T-helper 2 cell treated with Interferon-gamma antibody and Interleukin-4, amounts not matched to agents 5 μg/mL and 100 μg/mL, for 36 hours (primary cell): ENCODE measurements at regions not wholly inside any gene's neighbourhood (a gene's known extent, or its start where the extent isn't known, plus 50 kb on each side); places are given as distances from the start of the nearest gene placed in this dataset.

Experiments used
- DNase-seq: peaks from one replicate; pipeline ENCODE4 v3.0.0; 2021; ENCODE audit warnings: low spot score
- H3K27ac Mint-ChIP-seq: one replicate; pipeline ENCODE4 v1.8.0; 2021; ENCODE audit warnings: mild to moderate bottlenecking, mixed read lengths
- H3K27me3 Mint-ChIP-seq: one replicate; pipeline ENCODE4 v1.8.0; 2021; ENCODE audit warnings: low read depth, mixed read lengths
- H3K36me3 Mint-ChIP-seq: one replicate; pipeline ENCODE4 v1.8.0; 2021; ENCODE audit warnings: low read depth, mixed read lengths
- H3K4me1 Mint-ChIP-seq: one replicate; pipeline ENCODE4 v1.8.0; 2021; ENCODE audit warnings: low read depth, mixed read lengths
- H3K4me3 Mint-ChIP-seq: one replicate; pipeline ENCODE4 v1.8.0; 2022; ENCODE audit warnings: mild to moderate bottlenecking, moderate library complexity, mixed read lengths
- H3K9me3 Mint-ChIP-seq: one replicate; pipeline ENCODE4 v1.8.0; 2021; ENCODE audit warnings: mixed read lengths

DNA sequence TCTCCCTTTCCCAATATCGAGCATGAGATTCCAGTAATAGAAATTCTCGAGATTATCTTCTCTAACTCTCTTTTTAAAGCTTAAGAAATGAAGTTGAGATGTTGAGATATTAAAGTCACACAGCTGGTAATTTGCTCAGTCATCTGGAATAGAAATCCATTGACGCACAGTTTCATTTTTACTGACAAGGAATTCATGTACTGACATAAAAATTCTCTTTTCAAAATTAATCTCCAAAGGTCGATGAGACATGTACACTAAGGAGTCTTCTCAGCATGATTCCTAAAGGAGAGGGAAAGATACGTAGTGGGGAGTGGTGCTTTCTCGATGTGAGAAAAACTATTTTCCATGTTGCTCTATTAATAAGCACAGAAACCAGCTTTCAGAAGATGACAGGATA lies 1639.5 kb upstream of the MIR17HG start:
- peaks cover 39% of the 10 kb centered on the region for H3K9me3 Mint-ChIP-seq
- H3K27me3 Mint-ChIP-seq, result no peaks in the 10 kb centered on the region
- H3K4me3 Mint-ChIP-seq, result no peak overlapping the region
- no peaks in the 10 kb centered on the region for H3K4me1 Mint-ChIP-seq
- no peak for DNase-seq
- no peak overlapping the region for H3K27ac Mint-ChIP-seq
- no peaks in the 10 kb centered on the region for H3K36me3 Mint-ChIP-seq

DNA sequence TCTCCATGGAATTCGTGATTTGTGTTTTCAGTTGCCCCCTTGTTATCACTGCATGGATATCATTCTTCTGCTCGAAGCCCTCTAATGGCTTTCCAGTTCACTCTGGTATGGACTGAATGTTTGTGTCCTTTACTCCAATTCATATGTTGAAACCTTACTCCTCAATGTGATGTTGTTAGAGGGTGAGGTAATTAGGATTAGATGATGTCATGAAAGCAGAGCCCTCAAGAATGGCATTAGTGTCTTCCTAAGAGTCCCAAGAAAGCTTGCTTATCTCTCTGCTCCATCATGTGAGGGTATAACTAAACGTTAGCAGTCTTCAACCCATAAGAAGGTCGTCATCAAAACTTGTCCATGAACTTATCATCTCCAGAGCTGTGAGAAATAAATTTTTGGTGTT lies 1626.3 kb upstream of the MIR17HG start:
- no peaks in the 10 kb centered on the region for H3K27me3 Mint-ChIP-seq
- H3K27ac Mint-ChIP-seq, result no peak overlapping the region
- DNase-seq, result no peak
- H3K36me3 Mint-ChIP-seq, result no peaks in the 10 kb centered on the region
- peaks cover 60% of the 10 kb centered on the region for H3K9me3 Mint-ChIP-seq
- H3K4me1 Mint-ChIP-seq, result no peaks in the 10 kb centered on the region
- H3K4me3 Mint-ChIP-seq, result no peak overlapping the region

DNA sequence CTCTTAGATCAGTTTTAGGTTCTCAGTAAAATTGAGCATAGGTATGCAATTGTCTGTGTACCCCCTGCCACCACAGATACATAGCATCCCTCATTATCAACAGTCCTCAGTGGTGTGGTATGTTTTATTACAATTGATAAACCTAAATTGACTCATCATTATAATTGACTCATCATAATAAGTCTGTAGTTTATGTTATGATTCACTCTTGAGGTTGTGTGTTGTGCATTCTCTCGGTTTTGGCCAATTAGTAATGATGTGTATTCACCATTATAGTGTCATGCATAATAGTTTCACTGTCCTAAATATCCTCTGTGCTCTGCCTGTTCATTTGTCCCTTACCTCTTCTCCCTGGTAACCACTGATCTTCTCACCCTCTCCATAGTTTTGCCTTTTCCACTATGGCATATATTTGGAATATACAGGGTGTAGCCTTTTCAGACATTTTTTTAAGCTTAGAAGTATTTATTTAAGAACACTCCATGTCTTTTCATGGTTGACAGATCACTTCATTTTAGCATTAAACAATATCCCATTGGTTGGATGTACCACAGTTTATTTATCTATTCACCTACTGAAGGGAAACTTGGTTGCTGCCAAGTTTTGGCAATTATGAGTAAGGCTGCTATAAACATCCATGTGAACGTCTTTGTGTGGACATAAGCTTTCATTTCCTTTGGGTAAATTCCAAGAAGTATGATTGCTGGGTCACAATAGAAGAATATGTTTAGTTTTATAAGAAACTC lies 1620.6 kb upstream of the MIR17HG start:
- DNase-seq, result no peak
- Mint-ChIP-seq H3K27ac (no peak overlapping the region), H3K36me3 (no peaks in the 10 kb centered on the region), H3K4me3 (no peak overlapping the region), H3K27me3 (no peaks in the 10 kb centered on the region), H3K4me1 (no peaks in the 10 kb centered on the region), H3K9me3 (peaks cover 43% of the 10 kb centered on the region)

DNA sequence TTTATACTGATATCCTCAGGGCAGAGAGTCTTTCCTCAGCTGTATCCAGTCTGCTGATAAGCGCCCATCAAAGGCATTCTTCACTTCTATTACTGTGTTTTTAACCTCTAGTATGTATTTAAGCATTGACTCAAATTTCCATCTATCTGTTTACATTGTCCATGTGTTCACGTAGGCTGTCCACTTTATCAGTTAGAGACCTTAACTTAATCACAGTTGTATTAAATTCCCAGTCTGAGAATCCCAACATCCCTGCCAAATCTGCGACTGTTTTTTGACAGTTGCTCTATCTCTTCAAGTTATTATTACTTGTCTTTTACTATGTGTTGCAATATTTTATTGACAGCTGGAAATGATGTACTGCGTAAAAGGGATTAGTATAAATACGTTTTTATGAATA lies 1613.7 kb upstream of the MIR17HG start:
- Mint-ChIP-seq H3K27me3 (no peaks in the 10 kb centered on the region), H3K9me3 (peaks cover 38% of the 10 kb centered on the region), H3K27ac (no peak overlapping the region), H3K4me3 (no peak overlapping the region), H3K36me3 (no peaks in the 10 kb centered on the region), H3K4me1 (no peaks in the 10 kb centered on the region)
- DNase-seq, result no peak

DNA sequence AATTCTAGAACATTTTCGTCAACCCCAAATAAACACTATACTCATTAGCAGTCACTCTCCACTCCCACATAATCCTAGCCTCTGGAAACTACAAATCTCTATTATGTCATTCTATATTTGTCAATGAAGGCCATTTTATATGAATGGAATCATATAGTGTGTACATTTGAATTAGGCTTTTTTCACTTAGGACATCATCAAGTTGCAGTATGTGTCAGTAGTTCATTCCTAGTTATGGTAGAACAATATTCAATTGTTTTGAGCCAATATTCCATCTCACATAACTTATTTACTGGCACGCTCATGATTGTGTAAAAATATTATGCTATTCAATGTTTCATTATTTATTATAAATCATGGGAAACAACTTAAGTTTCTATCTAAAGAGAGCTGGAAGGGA lies 1610.4 kb upstream of the MIR17HG start:
- H3K27me3 Mint-ChIP-seq, result no peaks in the 10 kb centered on the region
- H3K4me3 Mint-ChIP-seq, result no peak overlapping the region
- H3K27ac Mint-ChIP-seq, result no peak overlapping the region
- H3K36me3 Mint-ChIP-seq, result no peaks in the 10 kb centered on the region
- DNase-seq, result no peak
- no peaks in the 10 kb centered on the region for H3K4me1 Mint-ChIP-seq
- H3K9me3 Mint-ChIP-seq, result peaks cover 34% of the 10 kb centered on the region

DNA sequence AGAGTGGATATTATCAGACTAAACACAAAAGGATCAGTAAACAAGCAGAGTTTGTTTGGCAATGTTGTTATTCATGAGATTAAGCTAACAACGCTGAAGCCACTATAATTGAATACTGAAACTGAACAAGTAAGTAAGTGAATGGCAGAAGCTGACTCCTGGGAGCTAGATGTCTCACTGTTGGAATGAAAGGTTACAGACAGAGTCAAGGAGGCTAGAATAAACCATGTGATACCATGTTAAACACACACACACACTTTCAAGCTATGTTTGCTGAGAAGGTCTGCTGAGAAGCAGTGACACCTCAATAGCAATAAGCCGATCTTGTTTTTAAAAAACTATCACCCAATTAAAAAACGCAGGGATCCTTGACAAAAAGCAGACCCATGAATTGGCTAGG lies 1609.4 kb upstream of the MIR17HG start:
- Mint-ChIP-seq H3K27ac (no peak overlapping the region), H3K4me1 (no peaks in the 10 kb centered on the region), H3K27me3 (no peaks in the 10 kb centered on the region), H3K9me3 (peaks cover 31% of the 10 kb centered on the region), H3K4me3 (no peak overlapping the region), H3K36me3 (no peaks in the 10 kb centered on the region)
- no peak for DNase-seq

DNA sequence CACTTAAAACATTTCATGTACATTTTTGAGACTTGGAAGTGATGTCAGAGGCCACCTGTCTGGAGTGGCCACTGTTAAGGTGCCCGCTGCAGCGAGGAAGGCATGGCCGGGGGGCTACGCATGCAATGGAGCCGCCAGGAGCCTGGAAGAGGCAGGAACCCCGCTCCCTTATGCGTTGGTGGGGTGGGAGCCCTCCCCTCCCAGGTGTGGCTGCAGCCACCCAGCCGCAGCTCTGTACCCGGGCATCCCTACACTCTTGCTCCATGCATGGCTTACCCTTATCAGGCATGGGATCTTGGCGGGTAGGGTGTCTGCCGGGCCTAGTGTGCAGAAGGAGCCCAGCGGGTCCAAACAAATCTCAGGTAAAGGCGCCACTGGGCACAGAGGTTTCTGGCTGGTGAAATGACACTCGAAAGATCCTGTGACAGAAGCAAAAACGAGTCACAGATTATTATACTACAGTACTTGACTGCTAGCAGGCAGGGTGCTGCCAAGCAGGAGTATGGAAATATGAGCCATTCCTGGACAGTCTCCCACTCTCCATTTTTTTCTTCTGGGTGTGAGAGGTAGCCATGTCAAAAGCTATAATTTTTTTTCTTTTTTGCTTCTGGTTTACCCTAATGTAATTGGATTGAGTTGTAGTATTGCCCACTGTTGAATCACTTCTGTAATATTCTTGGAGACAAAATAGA lies 1606.3 kb upstream of the MIR17HG start:
- H3K4me3 Mint-ChIP-seq, result no peak overlapping the region
- no peaks in the 10 kb centered on the region for H3K36me3 Mint-ChIP-seq
- no peaks in the 10 kb centered on the region for H3K27me3 Mint-ChIP-seq
- no peak overlapping the region for H3K27ac Mint-ChIP-seq
- no peaks in the 10 kb centered on the region for H3K4me1 Mint-ChIP-seq
- H3K9me3 Mint-ChIP-seq, result peaks cover 19% of the 10 kb centered on the region
- DNase-seq, result no peak

DNA sequence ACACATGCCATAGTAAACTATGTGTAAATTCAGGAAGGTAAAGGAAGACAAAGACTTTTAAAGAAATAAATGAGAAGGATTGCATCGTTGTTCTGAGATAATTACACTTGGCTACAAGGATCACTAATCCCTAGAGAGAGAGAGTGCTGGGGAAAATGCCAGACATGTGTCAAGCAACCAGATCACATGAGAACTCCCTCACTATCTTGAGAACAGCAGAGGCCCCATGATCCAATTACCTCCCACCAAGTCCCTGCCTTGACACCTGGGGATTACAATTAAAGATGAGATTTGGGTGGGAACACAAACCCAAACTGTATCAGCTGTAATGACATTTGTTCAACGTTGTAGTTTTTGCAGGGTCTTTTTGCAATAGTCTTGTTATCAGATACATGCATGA lies 1600.9 kb upstream of the MIR17HG start:
- H3K9me3 Mint-ChIP-seq, result peaks cover 14% of the 10 kb centered on the region
- no peak overlapping the region for H3K4me3 Mint-ChIP-seq
- H3K4me1 Mint-ChIP-seq, result no peaks in the 10 kb centered on the region
- no peaks in the 10 kb centered on the region for H3K27me3 Mint-ChIP-seq
- no peak for DNase-seq
- H3K27ac Mint-ChIP-seq, result no peak overlapping the region
- H3K36me3 Mint-ChIP-seq, result no peaks in the 10 kb centered on the region

DNA sequence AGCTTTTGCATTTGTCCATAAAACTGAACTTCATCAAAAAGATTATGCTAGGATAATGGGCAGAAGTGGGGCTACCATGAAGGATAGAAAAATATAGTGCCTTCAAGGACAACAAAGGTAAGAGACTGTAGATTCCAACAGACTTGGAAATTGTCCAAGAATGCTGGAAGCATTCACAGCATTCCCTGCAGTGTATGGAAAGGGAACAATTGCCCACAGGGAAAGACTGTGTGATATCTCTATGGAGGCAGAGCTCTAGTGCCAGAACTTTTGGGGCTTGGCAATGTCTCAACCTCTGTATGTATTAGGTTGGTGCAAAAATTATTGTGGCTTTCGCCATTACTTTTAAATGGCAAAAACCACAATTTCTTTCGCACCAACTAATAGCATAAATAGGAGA lies 1598.8 kb upstream of the MIR17HG start:
- Mint-ChIP-seq H3K36me3 (no peaks in the 10 kb centered on the region), H3K27ac (no peak overlapping the region), H3K4me1 (no peaks in the 10 kb centered on the region), H3K9me3 (peaks cover 13% of the 10 kb centered on the region), H3K4me3 (no peak overlapping the region), H3K27me3 (no peaks in the 10 kb centered on the region)
- DNase-seq, result no peak

DNA sequence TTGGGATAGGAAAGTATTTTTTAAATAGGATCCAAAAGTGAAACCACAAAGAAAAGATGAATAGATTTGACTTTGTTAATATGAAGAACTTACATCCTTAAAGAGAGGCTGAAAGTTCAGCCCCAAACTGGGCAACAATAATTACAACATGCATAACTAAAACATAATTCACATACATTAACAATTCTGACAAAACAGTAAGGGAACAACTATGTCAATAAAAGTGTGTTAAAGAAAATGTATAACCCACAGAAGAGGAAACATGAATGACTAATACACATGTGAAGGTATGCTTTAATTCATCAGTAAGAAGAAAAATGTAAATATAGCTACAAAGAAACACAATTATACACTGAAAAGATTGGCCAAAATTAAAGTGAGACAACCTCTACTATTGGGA lies 1597.6 kb upstream of the MIR17HG start:
- Mint-ChIP-seq H3K36me3 (no peaks in the 10 kb centered on the region), H3K4me3 (no peak overlapping the region), H3K27me3 (no peaks in the 10 kb centered on the region), H3K9me3 (peaks cover 10% of the 10 kb centered on the region), H3K27ac (no peak overlapping the region), H3K4me1 (no peaks in the 10 kb centered on the region)
- no peak for DNase-seq

DNA sequence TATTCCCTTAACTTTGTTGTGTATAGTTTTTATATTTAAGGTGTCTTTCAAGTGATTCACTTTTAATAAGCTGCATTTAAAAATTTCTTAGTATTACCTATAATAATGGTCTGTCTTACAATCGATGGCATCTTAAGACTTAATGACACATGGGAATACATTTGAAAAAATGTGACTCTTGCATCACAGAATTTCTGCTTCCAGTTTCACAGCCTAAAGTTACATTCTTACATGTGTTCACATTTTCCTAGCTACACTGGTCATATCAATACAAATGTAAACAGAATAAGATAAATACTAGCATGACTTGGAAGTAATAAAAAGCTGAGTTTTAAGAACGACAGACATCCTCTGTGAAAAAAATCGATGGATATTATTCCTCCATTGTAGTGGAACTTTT lies 1597.1 kb upstream of the MIR17HG start:
- H3K4me1 Mint-ChIP-seq, result no peaks in the 10 kb centered on the region
- H3K9me3 Mint-ChIP-seq, result peaks cover 10% of the 10 kb centered on the region
- no peak overlapping the region for H3K27ac Mint-ChIP-seq
- no peaks in the 10 kb centered on the region for H3K36me3 Mint-ChIP-seq
- no peak overlapping the region for H3K4me3 Mint-ChIP-seq
- H3K27me3 Mint-ChIP-seq, result no peaks in the 10 kb centered on the region
- no peak for DNase-seq

DNA sequence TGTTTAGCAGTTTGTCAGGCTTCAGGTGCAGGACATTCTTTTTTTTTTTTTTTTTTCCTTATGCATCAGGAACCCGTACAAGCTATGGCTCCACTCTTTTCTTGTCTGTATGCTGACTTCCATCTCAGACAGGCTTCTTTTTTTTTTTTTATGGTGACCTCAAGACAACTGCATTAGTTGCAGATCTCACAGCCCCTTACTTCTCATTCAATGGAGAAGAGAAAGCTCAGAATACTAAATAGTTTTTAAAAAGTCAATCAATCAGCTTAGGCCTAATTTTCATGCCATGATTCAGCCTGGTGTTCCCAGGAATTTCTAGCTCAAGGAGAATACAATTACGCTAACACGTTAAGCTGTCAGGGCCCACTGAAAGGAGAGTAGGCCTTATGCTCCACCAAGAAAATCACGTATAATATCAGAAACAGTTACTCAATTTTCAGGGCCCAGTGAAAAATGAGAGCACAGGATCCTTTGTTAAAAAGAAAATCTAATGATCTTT lies 1596.0 kb upstream of the MIR17HG start:
- peaks cover 15% of the 10 kb centered on the region for H3K9me3 Mint-ChIP-seq
- no peaks in the 10 kb centered on the region for H3K36me3 Mint-ChIP-seq
- no peak overlapping the region for H3K27ac Mint-ChIP-seq
- H3K4me3 Mint-ChIP-seq, result no peak overlapping the region
- no peaks in the 10 kb centered on the region for H3K27me3 Mint-ChIP-seq
- no peaks in the 10 kb centered on the region for H3K4me1 Mint-ChIP-seq
- DNase-seq, result no peak

DNA sequence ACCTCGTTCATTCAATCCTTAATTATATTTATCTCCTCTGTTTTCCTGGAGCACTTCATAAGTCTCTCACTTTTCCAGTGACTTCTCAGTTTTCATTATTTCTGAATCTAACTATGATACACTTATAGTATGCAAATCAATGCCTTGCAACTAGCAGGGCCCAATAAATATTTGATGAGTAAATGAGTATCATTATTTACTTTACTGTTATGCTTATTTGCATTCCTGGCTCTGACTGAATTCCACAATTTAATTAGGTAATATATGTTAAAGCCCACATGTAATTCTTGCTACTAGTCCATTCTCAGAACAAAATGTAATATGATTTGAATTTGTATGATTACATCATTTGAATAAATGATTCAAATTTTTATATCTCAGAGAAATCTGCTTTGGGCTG lies 1595.1 kb upstream of the MIR17HG start:
- Mint-ChIP-seq H3K27ac (no peak overlapping the region), H3K27me3 (no peaks in the 10 kb centered on the region), H3K4me1 (no peaks in the 10 kb centered on the region), H3K9me3 (peaks cover 16% of the 10 kb centered on the region), H3K36me3 (no peaks in the 10 kb centered on the region), H3K4me3 (no peak overlapping the region)
- DNase-seq, result no peak

DNA sequence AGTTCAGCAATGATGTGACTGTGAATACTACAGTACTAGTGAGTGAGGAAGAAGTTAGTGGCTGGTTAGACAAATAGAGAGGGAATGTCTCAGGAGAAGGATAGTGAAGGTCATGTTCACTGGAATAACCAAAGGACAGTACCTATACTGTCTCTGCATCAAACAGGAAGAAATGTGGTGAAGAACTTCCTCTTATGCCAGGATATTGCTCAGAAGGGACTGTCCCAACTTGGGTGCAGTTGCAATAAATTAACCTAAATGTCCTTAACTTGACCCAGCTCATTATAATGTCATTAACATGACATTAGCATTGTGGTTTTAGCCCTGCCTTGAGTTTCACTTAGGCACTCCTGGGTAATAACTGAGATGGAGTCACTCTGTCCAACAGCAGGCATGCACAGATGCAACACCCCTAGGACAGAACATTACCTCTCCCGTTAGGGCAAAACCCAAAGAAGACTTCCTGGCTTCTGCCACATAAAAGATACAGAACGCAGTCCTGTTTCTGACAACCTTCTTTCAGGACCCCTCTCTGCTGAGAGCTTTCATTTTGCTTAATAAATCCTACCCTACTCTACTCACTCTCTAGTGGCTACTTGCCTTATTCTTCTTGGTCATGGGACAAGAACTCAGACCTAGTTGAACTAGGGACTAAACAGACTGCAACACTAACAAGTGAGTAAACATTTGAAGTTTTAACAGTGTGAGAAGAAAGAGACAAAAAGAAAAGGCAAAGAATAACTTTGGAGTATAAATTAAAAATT lies 1591.6 kb upstream of the MIR17HG start:
- no peak for DNase-seq
- Mint-ChIP-seq H3K36me3 (no peaks in the 10 kb centered on the region), H3K4me1 (no peaks in the 10 kb centered on the region), H3K27me3 (no peaks in the 10 kb centered on the region), H3K4me3 (no peak overlapping the region), H3K27ac (no peak overlapping the region), H3K9me3 (peaks cover 25% of the 10 kb centered on the region)
